C4-2B (cell line): ENCODE measurements at regions not wholly inside any gene's neighbourhood (a gene's known extent, or its start where the extent isn't known, plus 50 kb on each side); places are given as distances from the start of the nearest gene placed in this dataset.

Experiments used
- H3K27ac ChIP-seq: fragments of 450-650 bp; 2 replicates; pipeline ENCODE4 v1.5.1; 2017
- CTCF ChIP-seq: fragments of 450-650 bp; conservative IDR thresholded peaks from 2 replicates; pipeline ENCODE4 v1.5.1; 2017; ENCODE audit warnings: mild to moderate bottlenecking
- ZFX ChIP-seq: fragments of 450-650 bp; IDR thresholded peaks from 2 replicates; pipeline ENCODE4 v1.6.1; 2017

DNA sequence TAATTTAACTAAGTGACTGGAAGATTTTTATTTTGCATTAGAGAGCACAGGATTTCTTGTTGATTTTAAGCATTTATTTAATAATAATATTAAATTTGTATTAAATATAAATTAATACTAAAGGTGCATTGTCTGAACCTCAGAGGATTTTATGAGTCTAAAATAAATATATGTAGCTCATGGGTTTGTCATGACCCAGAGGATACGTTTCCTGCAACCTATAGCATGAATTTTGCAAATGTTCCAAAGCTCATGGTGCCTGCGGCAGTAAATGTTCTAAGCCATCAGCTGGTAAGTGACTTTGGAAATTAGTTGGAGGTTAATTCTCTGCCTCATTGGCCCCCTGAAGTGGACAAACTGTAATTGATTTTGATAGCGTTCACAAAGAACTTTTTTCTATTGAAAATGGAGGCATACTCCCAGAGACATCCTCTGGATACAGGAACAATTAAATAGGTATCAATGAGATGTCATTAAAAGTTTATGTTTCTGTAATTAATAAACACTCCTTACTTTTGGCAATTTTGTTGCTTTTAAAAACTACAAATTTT is 397.4 kb downstream of the ANKRD7 start:
- TF ChIP-seq CTCF (no peak), ZFX (no peak)
- no peak overlapping the region for H3K27ac ChIP-seq

DNA sequence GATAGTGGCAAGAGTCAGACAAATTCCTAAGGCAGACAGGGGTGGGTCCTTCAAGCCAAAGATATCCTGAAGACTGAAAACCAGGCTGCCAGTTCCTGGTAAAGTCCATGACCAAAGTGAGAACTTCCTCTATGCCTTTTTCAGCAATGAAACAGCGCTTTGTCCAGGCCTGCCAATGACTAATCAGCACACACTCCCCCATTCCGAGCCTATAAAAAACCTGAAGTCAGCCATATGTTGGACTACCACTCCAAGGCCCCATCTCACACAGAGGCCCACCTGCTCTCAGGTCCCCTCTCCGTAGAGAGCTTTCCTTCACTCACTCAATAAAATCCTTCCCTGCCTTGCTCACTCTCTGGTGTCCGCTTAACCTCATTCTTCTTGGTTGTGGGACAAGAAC is 402.2 kb downstream of the ANKRD7 start:
- H3K27ac ChIP-seq, result no peak overlapping the region
- no peak for TF ChIP-seq ZFX
- no peak for TF ChIP-seq CTCF

- H3K27ac ChIP-seq, result no peak overlapping the region
- no peak for TF ChIP-seq CTCF
- TF ChIP-seq ZFX, result no peak
Observed at GRCh38 chr7:118627467-118627866, 403.0 kb downstream of the ANKRD7 start.

GRCh38 chr7:118629898-118630438 is 405.5 kb downstream of the ANKRD7 start:
- no peak for TF ChIP-seq ZFX
- TF ChIP-seq CTCF, result no peak
- H3K27ac ChIP-seq, result no peak overlapping the region

DNA sequence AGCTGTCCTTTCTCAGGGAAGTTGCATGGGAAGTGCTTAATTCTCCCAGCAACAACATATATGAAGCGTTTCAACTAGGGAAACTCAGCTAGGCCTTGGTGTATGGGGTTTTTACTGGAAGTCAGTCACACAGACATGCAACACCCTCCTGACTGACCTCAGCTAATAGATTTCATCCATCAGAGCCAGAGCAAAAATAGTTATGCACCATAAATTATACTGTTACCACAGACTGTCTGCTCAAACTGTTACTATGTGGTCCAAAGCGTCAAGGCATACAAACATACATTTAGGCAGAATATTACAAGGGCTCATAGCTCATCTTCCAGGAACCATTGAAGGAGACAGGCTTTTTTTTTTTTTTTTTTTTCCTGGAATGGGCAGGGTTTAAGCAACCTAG is 417.9 kb downstream of the ANKRD7 start:
- TF ChIP-seq ZFX, result no peak
- H3K27ac ChIP-seq, result no peak overlapping the region

GRCh38 chr7:118644346-118644745 is 419.8 kb downstream of the ANKRD7 start:
- H3K27ac ChIP-seq, result no peak overlapping the region
- TF ChIP-seq ZFX (no peak), CTCF (no peak)

- peak; percentile 35 for TF ChIP-seq CTCF
- no peak for TF ChIP-seq ZFX
- no peak overlapping the region for H3K27ac ChIP-seq
Observed at GRCh38 chr7:118648002-118648401, 423.5 kb downstream of the ANKRD7 start.

GRCh38 chr7:118657391-118658005 is 433.0 kb downstream of the ANKRD7 start:
- TF ChIP-seq ZFX (no peak), CTCF (no peak)
- H3K27ac ChIP-seq, result no peak overlapping the region
